Testis (tissue), 2 donors: ENCODE measurements at regions not wholly inside any gene's neighbourhood (a gene's known extent, or its start where the extent isn't known, plus 50 kb on each side); places are given as distances from the start of the nearest gene placed in this dataset.

ENCODE experiments used
- CTCF ChIP-seq, 3 experiments: fragments of 450-650 bp in 2 of 3; fragments of 200-600 bp in 1 of 3; sonication (generic) in 1 of 3; IDR thresholded peaks; one replicate each; pipeline ENCODE4 v1.5.1; 2016 to 2019; ENCODE audit warnings: antibody characterized with exemption in 3 of 3, mild to moderate bottlenecking in 2 of 3, moderate library complexity in 1 of 3
- POLR2A ChIP-seq: fragments of 450-650 bp; IDR thresholded peaks from one replicate; pipeline ENCODE4 v1.6.1; 2017; ENCODE audit warnings: antibody characterized with exemption, mild to moderate bottlenecking, moderate library complexity

- no peak for TF ChIP-seq CTCF (IDR thresholded peaks at IDR 0.05)
- no peak for TF ChIP-seq POLR2A
Observed at GRCh38 chr4:156238171-156238570, 284.5 kb upstream of the CTSO start.
